Mesenchymal stem cell (in vitro differentiated cells and primary cell): ENCODE measurements at regions not wholly inside any gene's neighbourhood (a gene's known extent, or its start where the extent isn't known, plus 50 kb on each side); places are given as distances from the start of the nearest gene placed in this dataset.
"Not testable (repeated sequence)": the region's sequence is repeated elsewhere in the genome, so short reads cannot be mapped to it uniquely, and the experiment has no call there.

ENCODE experiments used
- DNase-seq: peaks from one replicate; pipeline ENCODE4 v3.0.0-alpha.2; 2013
- H2AFZ ChIP-seq: one replicate; pipeline ENCODE4 v1.6.1; 2013; ENCODE audit warnings: low read depth, mild to moderate bottlenecking, control low read depth, inconsistent platforms, low read length, moderate library complexity
- H2AK5ac ChIP-seq: 2 replicates; pipeline ENCODE4 v1.6.1; 2013; ENCODE audit warnings: low read length, moderate library complexity, mild to moderate bottlenecking, inconsistent platforms; ENCODE audit not compliant: severe bottlenecking
- H2BK120ac ChIP-seq: one replicate; pipeline ENCODE4 v1.6.1; 2013; ENCODE audit warnings: low read depth, mild to moderate bottlenecking, inconsistent platforms, low read length, moderate library complexity
- H2BK12ac ChIP-seq, 2 experiments: one replicate each; pipeline ENCODE4 v1.6.1; 2013; ENCODE audit warnings: inconsistent platforms in 2 of 2, low read length in 2 of 2, mild to moderate bottlenecking in 2 of 2, moderate library complexity in 2 of 2, control low read depth in 1 of 2
- H2BK15ac ChIP-seq: one replicate; pipeline ENCODE4 v1.6.1; 2013; ENCODE audit warnings: mild to moderate bottlenecking, low read depth, inconsistent platforms; ENCODE audit not compliant: poor library complexity, severe bottlenecking
- H2BK5ac ChIP-seq: 2 replicates; pipeline ENCODE4 v1.6.1; 2013; ENCODE audit warnings: low read depth, mild to moderate bottlenecking, low read length, control low read depth, inconsistent platforms; ENCODE audit not compliant: poor library complexity, severe bottlenecking
- H3K14ac ChIP-seq, 2 experiments: one replicate each; pipeline ENCODE4 v1.6.1; 2013; ENCODE audit warnings: inconsistent platforms in 2 of 2, low read length in 2 of 2, control low read depth in 1 of 2, mild to moderate bottlenecking in 1 of 2, moderate library complexity in 1 of 2
- H3K18ac ChIP-seq, 2 experiments: one replicate each; pipeline ENCODE4 v1.6.1; 2013; ENCODE audit warnings: inconsistent platforms in 2 of 2, low read length in 2 of 2, control low read depth in 1 of 2, low read depth in 1 of 2, mild to moderate bottlenecking in 1 of 2
- H3K23ac ChIP-seq, 2 experiments: one replicate each; pipeline ENCODE4 v1.6.1; 2013; ENCODE audit warnings: inconsistent platforms in 2 of 2, low read length in 2 of 2, mild to moderate bottlenecking in 2 of 2, moderate library complexity in 2 of 2, control low read depth in 1 of 2
- H3K27ac ChIP-seq: 2 replicates; pipeline ENCODE4 v1.5.1; 2013; ENCODE audit warnings: mild to moderate bottlenecking, moderate library complexity, low read length, control low read depth, inconsistent platforms; ENCODE audit not compliant: poor library complexity, severe bottlenecking
- H3K27me3 ChIP-seq, 2 experiments: 2 replicates each; pipeline versions ENCODE4 v1.6.1 to v1.7.0; 2013; ENCODE audit warnings: low read length in 2 of 2, mild to moderate bottlenecking in 2 of 2, moderate library complexity in 2 of 2, control low read depth in 1 of 2, inconsistent platforms in 1 of 2; ENCODE audit not compliant: control insufficient read depth in 1 of 2, insufficient read depth in 1 of 2
- H3K36me3 ChIP-seq, 2 experiments: 2 replicates each; pipeline versions ENCODE4 v1.6.1 to v1.7.0; 2013; ENCODE audit warnings: low read length in 2 of 2, control low read depth in 1 of 2, inconsistent platforms in 1 of 2, low read depth in 1 of 2, mild to moderate bottlenecking in 1 of 2; ENCODE audit not compliant: insufficient read depth in 2 of 2, control insufficient read depth in 1 of 2
- H3K4ac ChIP-seq, 2 experiments: one replicate each; pipeline ENCODE4 v1.6.1; 2013; ENCODE audit warnings: inconsistent platforms in 2 of 2, low read length in 2 of 2, mild to moderate bottlenecking in 2 of 2, moderate library complexity in 2 of 2, control low read depth in 1 of 2, low read depth in 1 of 2
- H3K4me1 ChIP-seq: 2 replicates; pipeline ENCODE4 v1.6.1; 2013; ENCODE audit warnings: low read depth, low read length, control low read depth; ENCODE audit not compliant: control insufficient read depth, insufficient read depth
- H3K4me2 ChIP-seq: 2 replicates; pipeline ENCODE4 v1.6.1; 2013; ENCODE audit warnings: low read length, mild to moderate bottlenecking, inconsistent platforms; ENCODE audit not compliant: poor library complexity, severe bottlenecking
- H3K4me3 ChIP-seq, 2 experiments: 2 replicates each; pipeline versions ENCODE4 v1.5.1 to v1.7.0; 2013; ENCODE audit warnings: low read length in 2 of 2, mild to moderate bottlenecking in 2 of 2, control low read depth in 1 of 2, low read depth in 1 of 2; ENCODE audit not compliant: insufficient read depth in 1 of 2
- H3K79me1 ChIP-seq: replicated peaks from 2 replicates; pipeline ENCODE4 v1.6.1; 2013; ENCODE audit warnings: mild to moderate bottlenecking, control low read depth, low read length, inconsistent platforms; ENCODE audit not compliant: poor library complexity, severe bottlenecking
- H3K9ac ChIP-seq: 2 replicates; pipeline ENCODE4 v1.7.0; 2013; ENCODE audit warnings: mild to moderate bottlenecking, low read length, moderate library complexity
- H3K9me3 ChIP-seq: 2 replicates; pipeline ENCODE4 v1.7.0; 2013; ENCODE audit warnings: mild to moderate bottlenecking, low read length; ENCODE audit not compliant: control insufficient read depth
- H4K8ac ChIP-seq: one replicate; pipeline ENCODE4 v1.6.1; 2013; ENCODE audit warnings: inconsistent platforms, mild to moderate bottlenecking, low read length, moderate library complexity
- H4K91ac ChIP-seq: one replicate; pipeline ENCODE4 v1.6.1; 2013; ENCODE audit warnings: mild to moderate bottlenecking, low read length, inconsistent platforms
- WGBS: methylation state at CpG from one replicate; pipeline ENCODE4 v1.1.7; 2013; ENCODE audit warnings: mixed read lengths; 5-methylcytosine and 5-hydroxymethylcytosine counted together

DNA sequence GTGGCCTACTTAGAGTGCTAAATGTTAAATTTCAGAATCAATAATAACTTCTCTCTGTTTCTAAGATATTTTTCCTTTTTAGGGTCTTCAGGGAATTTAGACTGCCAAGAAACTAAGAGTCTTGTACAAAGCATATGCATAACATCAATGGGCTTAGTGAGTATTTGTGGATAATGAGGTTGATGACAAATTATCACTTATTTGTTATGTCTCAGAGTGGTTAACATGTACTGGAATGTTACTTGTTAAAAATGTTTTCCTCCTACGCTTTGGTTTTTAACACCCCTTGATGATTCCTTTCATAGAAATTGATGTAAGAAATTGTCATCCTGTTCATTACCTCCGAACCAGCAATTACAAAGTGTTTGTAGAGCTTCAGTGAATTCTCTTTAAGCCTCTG lies 144.3 kb downstream of the MRPS30 start:
- no peak overlapping the region for H3K4me3 ChIP-seq
- no peak overlapping the region for H3K23ac ChIP-seq
- H4K91ac ChIP-seq = no peak overlapping the region
- no peaks in the 10 kb centered on the region for H3K9me3 ChIP-seq
- H3K4ac ChIP-seq = no peak overlapping the region
- no peak overlapping the region for H2AK5ac ChIP-seq
- no peak overlapping the region for H3K9ac ChIP-seq
- no peak overlapping the region for H2BK120ac ChIP-seq
- no peaks in the 10 kb centered on the region for H3K36me3 ChIP-seq
- H3K18ac ChIP-seq = no peak overlapping the region
- no peaks in the 10 kb centered on the region for H3K4me1 ChIP-seq
- H2BK15ac ChIP-seq = no peak overlapping the region
- H3K27ac ChIP-seq = no peak overlapping the region
- no peak overlapping the region for H3K14ac ChIP-seq
- H3K79me1 ChIP-seq = no peaks in the 10 kb centered on the region
- no peak overlapping the region for H2BK5ac ChIP-seq
- no peaks in the 10 kb centered on the region for H3K27me3 ChIP-seq
- WGBS = no CpG with 5 or more reads among the region's 2 CpGs
- no peak overlapping the region for H3K4me2 ChIP-seq
- no peak overlapping the region for H4K8ac ChIP-seq
- no peak for DNase-seq
- no peak overlapping the region for H2BK12ac ChIP-seq
- no peak overlapping the region for H2AFZ ChIP-seq

DNA sequence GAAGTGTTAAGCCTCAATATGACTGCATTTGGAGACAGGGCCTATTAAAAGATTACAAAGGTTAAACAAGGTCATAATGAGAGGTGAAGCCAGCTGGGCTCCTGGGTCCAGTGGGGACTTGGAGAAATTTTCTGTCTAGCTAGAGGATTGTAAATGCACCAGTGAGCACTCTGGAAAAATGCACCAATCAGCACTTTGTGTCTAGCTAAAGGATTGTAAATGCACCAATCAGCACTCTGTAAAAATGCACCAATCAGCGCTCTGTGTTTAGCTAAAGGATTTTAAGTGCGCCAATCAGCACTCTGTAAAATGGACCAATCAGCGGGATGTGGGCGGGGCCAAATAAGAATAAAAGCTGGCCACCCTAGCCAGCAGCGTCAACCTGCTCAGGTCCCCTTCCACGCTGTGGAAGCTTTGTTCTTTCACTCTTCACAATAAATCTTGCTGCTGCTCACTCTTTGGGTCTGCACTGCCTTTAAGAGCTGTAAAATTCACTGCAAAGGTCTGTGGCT lies 150.3 kb downstream of the MRPS30 start:
- H2AK5ac ChIP-seq, H2BK5ac ChIP-seq, H3K79me1 ChIP-seq, H3K4ac ChIP-seq, H3K9me3 ChIP-seq, H2BK12ac ChIP-seq, H3K14ac ChIP-seq, DNase-seq, H4K8ac ChIP-seq, H3K18ac ChIP-seq, H3K4me2 ChIP-seq, H2BK15ac ChIP-seq, H3K9ac ChIP-seq, H3K23ac ChIP-seq, H2BK120ac ChIP-seq, H3K27ac ChIP-seq, H3K4me3 ChIP-seq, H3K4me1 ChIP-seq, H3K27me3 ChIP-seq, H2AFZ ChIP-seq, H3K36me3 ChIP-seq, H4K91ac ChIP-seq: not testable (repeated sequence)
- WGBS = 88% methylated on average over 6 of the region's 6 CpGs

DNA sequence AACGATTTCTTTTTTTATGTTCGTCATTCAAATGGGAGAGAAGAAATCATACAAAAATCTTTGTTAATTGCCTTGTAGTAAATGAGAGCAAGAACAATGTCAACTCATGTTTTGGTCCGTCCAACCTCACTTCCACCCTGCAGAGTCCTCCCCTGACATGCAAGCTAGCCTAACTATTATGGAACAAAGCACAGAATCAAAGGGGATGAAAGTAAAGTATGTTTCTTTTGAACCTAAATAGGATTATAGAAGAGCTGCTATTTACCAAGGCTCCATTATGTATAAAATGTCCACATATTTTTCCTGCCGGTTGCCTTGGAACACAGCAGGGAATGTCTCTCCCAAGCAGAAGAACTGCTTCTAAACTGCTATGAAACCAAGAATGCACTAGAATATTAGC lies 161.1 kb downstream of the MRPS30 start:
- no peak overlapping the region for H4K91ac ChIP-seq
- H3K4me2 ChIP-seq = no peak overlapping the region
- H3K79me1 ChIP-seq = no peaks in the 10 kb centered on the region
- no peak overlapping the region for H2BK5ac ChIP-seq
- H3K4me3 ChIP-seq = no peak overlapping the region
- no peak overlapping the region for H3K9ac ChIP-seq
- no peak overlapping the region for H3K27ac ChIP-seq
- no peak overlapping the region for H2BK15ac ChIP-seq
- H2BK120ac ChIP-seq = no peak overlapping the region
- peaks cover 4% of the 10 kb centered on the region for H3K9me3 ChIP-seq
- no peak overlapping the region for H2AK5ac ChIP-seq
- no peaks in the 10 kb centered on the region for H3K27me3 ChIP-seq
- no peak for DNase-seq
- no peaks in the 10 kb centered on the region for H3K4me1 ChIP-seq
- H2BK12ac ChIP-seq = no peak overlapping the region
- H3K36me3 ChIP-seq = no peaks in the 10 kb centered on the region
- no peak overlapping the region for H4K8ac ChIP-seq
- no peak overlapping the region for H3K14ac ChIP-seq
- H3K23ac ChIP-seq = no peak overlapping the region
- no CpG with 5 or more reads among the region's 4 CpGs for WGBS
- no peak overlapping the region for H3K18ac ChIP-seq
- no peak overlapping the region for H3K4ac ChIP-seq
- H2AFZ ChIP-seq = no peak overlapping the region

DNA sequence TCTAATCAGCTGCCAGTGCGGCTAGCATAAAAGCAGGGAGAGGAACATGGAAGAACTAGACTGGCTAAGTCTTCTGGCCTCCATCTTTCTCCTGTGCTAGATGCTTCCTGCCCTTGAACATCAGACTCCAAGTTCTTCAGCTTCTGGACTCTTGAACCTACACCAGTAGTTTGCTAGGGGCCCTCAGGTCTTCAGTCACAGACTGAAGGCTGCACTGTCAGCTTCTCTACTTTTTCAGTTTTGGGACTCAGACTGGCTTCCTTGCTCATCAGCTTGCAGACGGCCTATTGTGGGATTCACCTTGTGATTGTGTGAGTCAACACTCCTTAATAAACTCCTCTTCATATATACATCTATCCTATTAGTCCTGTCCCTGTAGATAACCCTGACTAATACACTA lies 162.2 kb downstream of the MRPS30 start:
- not testable (repeated sequence) for H3K4ac ChIP-seq, H2AK5ac ChIP-seq, H3K9ac ChIP-seq, H3K23ac ChIP-seq, H3K18ac ChIP-seq, H3K9me3 ChIP-seq, H3K27me3 ChIP-seq, H4K8ac ChIP-seq, H3K36me3 ChIP-seq, H3K4me1 ChIP-seq, H3K14ac ChIP-seq, H3K79me1 ChIP-seq, H3K4me3 ChIP-seq, H4K91ac ChIP-seq, H2BK5ac ChIP-seq, H3K27ac ChIP-seq, H2BK15ac ChIP-seq, DNase-seq, H2BK12ac ChIP-seq, H2AFZ ChIP-seq, H3K4me2 ChIP-seq, H2BK120ac ChIP-seq
- WGBS = 89% methylated on average over 2 of the region's 2 CpGs
